GM19023 (cell line): ENCODE measurements at regions not wholly inside any gene's neighbourhood (a gene's known extent, or its start where the extent isn't known, plus 50 kb on each side); places are given as distances from the start of the nearest gene placed in this dataset.
A peak's percentile ranks its signal among the peaks of the same experiment; 100 is the strongest.

Source experiments
- ATAC-seq: cut with Tn5 transposase; IDR thresholded peaks from one replicate; pipeline ENCODE4 v1.9.1; 2021; ENCODE audit warnings: mild to moderate bottlenecking, moderate library complexity; ENCODE audit not compliant: unreplicated experiment

DNA sequence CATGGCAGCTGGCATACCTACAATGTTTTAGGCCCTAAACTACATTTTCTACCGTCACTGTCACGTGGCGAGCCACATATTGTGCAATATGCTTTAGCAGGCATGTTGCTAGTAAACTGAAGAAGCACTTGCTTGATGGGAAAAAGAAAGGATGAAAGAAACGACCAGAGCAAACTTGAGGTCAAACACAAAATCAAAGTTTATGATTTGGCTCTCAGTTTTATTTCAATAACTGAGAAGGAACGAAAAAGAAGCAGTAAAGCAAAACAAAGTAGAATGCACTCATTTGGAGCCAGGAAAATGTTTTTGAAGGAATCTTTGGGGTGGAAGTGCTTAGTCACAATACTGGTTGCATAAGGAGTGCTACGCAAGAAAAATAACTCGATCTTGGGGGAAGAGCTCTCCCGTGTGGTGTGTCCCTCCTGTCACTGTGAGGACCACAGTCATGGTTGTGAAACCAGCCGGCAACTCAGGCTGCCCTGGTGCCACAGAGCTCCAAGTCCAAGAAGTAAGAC lies 349.8 kb downstream of the RBM43 start:
- no peak for ATAC-seq

- no peak for ATAC-seq
Measured at GRCh38 chr2:150909613-150910012, 352.1 kb downstream of the RBM43 start.

- ATAC-seq = peak; percentile 66
Measured at GRCh38 chr2:150909090-150909489, 352.6 kb downstream of the RBM43 start.

DNA sequence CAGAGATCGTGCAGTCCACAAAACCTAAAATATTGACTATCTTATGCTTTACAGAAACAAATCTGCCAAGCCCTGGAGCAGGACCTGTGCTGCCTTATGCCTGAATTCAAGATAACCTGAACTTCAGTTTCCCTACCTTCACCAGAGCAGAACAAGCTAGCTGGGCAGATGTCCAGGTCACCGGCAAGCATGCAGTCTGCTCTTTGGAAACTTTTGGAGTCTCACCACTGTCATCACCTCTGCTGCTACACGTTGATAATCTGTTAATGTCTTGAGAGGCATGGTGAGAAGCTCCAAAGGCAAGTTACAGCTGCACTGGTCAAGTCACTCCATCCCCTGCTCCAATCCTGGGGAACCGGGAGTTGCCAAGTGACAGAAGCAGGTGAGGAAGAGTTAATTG lies 354.2 kb downstream of the RBM43 start:
- no peak for ATAC-seq

- ATAC-seq = no peak
Measured at GRCh38 chr2:150903461-150903860, 358.2 kb downstream of the RBM43 start.

DNA sequence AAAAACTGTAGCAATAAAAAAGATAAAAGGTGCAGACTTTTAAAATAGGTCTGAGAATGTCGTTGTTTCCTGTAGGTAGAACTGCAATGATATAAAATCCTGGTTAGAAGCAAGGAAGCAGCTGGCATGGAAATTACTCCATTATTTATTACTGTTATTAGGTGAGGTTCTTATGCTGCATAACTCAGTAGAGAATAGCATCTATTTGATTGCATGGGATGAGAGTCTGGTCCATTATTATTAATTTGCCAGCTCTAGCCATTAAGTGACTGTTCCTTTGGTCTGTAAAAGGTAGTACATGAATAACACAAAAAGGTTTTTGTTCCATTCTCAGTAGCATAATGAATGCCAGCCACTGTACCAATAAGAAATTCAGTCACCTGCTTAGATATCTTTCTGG lies 358.6 kb downstream of the RBM43 start:
- no peak for ATAC-seq

GRCh38 chr2:150900913-150901312 lies 360.8 kb downstream of the RBM43 start:
- no peak for ATAC-seq

DNA sequence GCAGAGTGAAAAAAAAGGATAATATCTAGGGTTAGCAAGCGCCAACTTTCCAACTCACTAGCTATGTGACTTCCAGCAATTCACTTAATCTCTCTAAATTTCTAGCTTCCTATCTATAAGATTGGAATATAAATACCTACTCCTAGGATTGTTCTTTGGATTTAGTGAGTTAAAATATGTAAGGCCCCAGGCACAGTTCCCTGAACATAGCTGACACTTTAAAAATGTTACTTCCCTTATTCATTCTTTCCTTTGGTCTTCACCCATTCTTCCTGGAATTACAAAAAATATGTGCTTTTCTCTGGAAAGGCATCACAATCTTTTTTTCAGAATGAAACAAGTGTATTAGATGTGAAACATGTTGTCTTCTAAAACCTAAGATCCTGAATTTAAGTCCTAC lies 365.7 kb downstream of the RBM43 start:
- ATAC-seq = no peak

- ATAC-seq = no peak
Measured at GRCh38 chr2:150889141-150889540, 372.5 kb downstream of the RBM43 start.

- ATAC-seq = no peak
Measured at GRCh38 chr2:150888337-150888736, 373.3 kb downstream of the RBM43 start.

GRCh38 chr2:150887926-150888325 lies 373.7 kb downstream of the RBM43 start:
- no peak for ATAC-seq

DNA sequence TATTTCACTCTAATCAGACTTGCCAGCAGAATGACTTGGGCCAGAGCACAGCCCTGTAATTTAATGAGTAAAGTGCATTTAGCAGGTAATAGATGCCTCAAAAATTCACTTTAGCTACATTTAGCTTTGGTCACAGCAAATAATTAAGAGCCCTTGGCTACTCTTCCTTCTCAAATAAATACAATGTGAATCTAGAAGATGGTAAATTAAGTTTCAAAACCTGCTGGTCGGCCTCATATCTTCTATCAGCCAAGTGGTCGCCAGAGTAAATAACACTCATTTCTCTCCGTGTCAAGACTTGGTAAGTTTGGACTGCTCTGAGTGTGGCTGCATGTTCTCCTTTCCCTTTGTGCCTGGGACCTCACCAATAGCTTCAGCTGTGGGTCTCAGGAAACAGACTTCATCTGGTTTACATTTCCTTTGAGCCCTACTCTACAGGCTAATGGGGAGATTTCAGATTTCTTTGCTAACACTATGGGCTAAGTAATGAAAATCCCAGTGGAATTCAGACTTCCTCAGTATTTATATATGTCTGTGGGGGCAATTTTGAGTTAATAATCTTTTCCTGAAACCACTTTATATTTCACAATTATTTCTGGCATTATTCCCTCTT lies 375.8 kb downstream of the RBM43 start:
- ATAC-seq = no peak

DNA sequence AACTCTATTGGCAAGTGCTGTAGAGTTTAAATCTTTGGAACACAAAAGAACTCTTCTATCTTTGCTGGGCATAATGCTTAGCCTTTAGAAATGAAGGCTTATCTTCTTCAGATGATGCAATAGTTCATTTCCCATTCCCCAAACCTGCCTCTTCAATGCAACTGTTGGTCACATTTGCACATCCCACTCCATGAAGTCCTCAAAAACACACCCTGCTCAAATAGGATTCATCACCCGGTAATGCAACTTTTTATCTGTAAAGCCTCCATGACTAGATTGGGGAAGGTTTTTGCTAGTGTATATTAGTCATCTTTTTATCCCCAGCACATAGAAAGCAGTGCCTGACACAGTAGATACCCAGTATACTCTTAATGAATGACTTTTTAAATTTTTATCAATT lies 376.4 kb downstream of the RBM43 start:
- ATAC-seq = no peak

DNA sequence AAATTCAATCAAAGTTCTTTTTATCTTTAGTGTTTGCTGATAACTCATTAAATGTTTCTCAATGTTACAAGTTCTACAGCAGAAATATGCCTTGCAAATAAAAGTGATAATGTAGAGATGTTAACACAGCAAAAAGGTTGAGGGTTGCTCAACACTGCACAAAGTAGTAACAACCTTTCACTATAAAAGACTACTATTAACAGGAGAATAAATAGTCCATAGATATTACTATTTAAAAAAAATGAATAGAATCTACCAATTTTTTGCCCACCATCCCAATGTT lies 378.1 kb downstream of the RBM43 start:
- ATAC-seq = no peak

DNA sequence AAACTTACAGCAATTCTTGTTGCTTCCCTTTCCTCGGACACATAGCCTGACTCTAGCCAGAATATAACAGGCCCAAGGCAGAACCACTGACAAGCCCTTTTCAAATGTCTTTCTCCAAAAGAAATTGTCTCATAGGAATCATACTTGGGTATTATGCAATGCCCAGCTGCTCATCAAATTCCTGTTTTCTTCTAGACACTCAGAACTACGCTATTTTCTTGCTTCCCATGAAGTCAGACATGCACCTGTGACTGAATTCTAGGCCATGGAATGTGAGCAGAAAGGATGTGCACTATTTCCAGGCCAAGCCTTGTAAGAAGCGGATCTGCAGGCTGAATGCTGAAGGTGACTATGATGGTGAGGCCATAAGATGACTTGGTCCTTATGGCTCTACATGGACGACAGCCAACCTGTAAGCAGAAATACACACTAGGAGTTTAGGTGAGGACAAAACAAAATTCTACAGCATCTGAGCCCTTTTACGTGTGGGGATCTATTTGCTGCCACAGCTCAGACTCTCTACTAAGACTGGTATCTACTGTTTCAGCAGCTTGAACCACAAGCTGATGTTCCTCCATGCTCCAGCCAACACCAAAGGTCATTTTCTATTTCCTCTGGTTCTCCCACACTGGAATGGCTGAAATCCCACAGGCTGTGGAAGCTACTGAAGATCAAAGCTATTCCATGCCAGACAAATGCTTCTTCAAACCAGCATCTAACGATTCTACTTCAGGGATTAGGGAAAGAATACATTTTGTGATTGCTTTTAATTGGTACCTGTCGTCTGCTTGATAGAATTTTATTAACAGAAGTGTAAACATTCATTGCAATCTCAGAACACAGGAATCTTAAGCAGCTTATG lies 378.7 kb downstream of the RBM43 start:
- ATAC-seq = no peak

DNA sequence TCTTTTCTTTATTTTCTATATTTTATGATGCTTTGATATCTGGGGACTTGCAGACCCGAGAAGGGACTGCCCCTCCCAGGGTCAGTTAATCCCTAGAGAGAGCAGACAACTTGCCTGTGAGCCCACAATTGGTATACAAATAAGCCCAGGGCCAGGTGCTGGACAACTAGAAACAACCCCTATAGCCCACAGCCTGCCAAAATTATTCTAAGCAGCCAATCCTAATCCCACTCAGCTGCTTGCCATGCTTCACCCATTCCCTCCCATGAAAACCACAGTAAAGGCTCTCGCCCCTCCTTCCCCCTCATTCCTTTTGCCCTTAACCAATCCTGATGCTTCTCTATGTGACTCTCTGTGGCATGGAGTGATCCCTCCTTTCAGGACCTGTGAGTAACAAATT lies 380.7 kb downstream of the RBM43 start:
- ATAC-seq = no peak

- no peak for ATAC-seq
Measured at GRCh38 chr2:150878356-150878755, 383.3 kb downstream of the RBM43 start.

DNA sequence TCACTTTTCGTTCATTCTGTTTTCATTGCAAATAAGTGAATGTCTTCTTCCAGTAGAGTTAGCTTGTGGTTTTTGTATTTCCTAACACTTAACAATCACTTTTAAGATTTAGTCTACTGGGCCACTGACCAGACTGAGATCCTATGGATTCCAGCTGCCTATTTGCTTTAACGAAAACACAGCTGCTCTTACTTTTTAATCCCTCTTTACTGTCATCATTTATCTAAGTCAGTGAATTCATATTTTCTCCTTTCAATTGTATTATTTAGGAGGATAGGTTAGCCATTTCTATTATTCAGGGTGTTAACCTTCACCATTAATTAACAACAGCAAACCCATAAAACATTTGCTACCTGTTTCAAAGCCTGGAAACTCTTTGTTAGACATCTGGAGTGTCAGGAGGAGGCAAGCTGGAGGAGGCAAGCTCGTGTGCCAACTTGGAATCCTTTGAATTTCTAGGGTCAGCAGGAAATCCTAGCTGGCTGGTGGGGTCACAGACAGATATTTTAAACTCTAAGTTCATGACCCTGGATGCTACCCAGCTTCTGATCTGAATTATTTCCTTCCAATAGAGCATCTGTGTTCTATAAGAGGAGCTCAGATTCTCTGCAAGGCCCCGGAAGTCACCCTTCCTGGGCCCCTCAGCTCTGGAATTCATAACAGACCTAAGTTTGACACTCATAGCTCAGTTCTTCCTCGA lies 385.3 kb downstream of the RBM43 start:
- no peak for ATAC-seq

- ATAC-seq = no peak
Measured at GRCh38 chr2:150873396-150873772, 385.9 kb upstream of the RND3 start.

- ATAC-seq = no peak
Measured at GRCh38 chr2:150872756-150873395, 385.4 kb upstream of the RND3 start.

GRCh38 chr2:150866431-150866830 lies 379.0 kb upstream of the RND3 start:
- no peak for ATAC-seq

- no peak for ATAC-seq
Measured at GRCh38 chr2:150863691-150864090, 376.2 kb upstream of the RND3 start.
